DMS79 (cell line): ENCODE measurements at regions not wholly inside any gene's neighbourhood (a gene's known extent, or its start where the extent isn't known, plus 50 kb on each side); places are given as distances from the start of the nearest gene placed in this dataset.

ENCODE experiments used
- DNase-seq: peaks from one replicate; lab custom pipeline; 2025; lab: John Stamatoyannopoulos, UW

- DNase-seq = no peak
These were observed 338.5 kb downstream of the CD83 start for GRCh38 chr6:14455876-14456648.

DNA sequence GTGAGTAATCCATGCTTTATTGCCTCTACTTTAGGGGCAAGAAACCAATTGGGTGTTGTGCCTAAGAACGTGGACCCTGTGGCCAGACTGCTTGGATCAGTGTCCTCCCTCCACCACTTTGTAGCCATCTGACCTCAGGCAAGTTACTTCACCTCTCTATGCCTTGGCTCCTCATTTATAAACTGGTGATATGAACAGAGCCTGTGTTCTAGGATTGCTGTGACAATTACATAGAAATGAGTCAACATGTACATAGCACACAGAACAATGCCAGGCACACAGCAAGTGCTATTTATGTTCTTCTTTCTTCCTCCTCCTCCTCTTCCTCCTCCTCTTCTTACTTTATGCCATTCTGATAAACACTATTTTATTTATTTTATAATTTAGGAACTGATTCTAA lies 339.4 kb downstream of the CD83 start:
- DNase-seq = no peak

DNA sequence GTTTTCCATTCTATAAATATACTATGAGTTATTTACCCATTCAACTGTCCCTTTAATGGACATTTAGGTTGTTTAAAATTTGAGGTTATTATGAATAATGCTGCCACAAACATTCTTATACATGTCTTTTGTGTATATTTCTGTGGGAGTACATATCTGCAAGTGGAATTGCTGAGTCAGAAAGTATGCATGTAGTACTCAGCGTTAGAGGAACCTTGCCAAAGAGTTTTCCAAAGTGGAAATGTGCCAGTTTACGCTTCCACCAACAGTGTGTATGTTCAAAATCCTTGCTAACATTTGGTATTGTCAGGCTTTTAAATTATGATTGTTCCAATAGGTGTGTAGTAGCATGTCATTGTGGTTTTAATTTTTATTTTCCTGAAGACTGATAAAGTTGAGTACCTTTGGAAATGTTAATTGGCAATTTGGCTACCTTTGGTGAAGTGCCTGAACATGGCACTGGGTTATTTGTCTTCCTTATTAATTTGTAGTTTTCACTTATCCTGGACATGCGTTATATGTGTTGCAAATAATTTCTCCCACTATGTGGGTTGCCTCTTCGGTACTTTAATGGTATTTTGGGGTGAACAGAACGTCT lies 341.2 kb downstream of the CD83 start:
- no peak for DNase-seq

DNA sequence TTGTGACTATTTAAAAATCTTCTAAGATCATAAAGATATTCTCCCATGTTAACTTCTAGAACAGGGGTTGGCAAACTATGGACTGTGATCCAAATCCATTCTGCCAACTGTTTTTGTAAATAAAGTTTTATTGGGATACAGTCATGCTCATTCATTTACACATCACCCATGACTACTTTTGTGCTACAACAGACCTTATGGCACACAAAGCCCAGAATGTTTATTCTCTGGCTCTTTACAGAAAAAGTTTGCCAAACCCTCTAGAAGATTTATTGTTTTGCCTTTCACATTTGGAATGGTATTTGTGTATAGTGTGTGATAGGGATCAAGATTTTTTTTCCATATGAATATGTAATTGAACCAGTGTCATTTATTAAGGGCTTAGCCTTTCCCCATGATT lies 341.7 kb downstream of the CD83 start:
- no peak for DNase-seq

GRCh38 chr6:14460556-14460955 lies 343.0 kb downstream of the CD83 start:
- DNase-seq = no peak

DNA sequence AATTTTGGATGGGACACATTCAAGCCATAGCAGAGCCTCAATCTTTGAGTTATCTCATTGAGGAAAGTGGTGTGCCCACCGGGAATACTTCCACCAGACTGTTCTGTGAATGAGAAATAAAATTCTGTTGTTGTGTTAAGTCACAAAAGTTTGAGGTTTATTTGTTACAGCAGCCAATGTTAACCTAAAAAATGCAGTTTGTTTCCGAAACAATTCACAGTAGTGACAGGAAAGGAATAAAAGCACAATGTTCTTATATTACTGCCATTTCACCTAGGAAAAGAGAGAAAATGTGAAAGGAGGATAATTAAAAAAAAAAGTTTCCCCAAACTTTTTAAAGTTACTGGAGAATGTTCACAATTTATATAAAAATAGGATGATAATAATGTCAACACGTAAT lies 344.6 kb downstream of the CD83 start:
- no peak for DNase-seq

GRCh38 chr6:14462566-14462965 lies 345.0 kb downstream of the CD83 start:
- DNase-seq = no peak

GRCh38 chr6:14463110-14463509 lies 345.5 kb downstream of the CD83 start:
- no peak for DNase-seq

DNA sequence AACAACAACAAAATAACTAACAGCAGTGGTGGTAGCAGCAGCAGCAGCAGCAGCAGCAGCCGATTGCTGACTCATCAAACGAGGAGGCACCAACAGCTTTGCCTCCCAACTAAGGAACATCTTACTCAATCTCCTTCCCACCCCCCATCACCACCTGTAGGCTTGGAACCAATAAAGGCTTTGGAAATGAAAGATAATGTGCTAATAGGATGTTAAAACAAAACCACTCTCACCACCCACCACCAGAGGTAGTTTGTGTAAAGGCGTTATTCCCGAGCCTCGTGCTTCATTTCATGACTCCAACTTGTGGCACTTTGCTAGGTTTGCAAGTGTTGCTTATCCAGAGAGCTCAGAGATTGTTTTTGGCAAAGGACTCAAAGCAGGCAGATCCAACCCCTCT lies 346.5 kb downstream of the CD83 start:
- DNase-seq = no peak

DNA sequence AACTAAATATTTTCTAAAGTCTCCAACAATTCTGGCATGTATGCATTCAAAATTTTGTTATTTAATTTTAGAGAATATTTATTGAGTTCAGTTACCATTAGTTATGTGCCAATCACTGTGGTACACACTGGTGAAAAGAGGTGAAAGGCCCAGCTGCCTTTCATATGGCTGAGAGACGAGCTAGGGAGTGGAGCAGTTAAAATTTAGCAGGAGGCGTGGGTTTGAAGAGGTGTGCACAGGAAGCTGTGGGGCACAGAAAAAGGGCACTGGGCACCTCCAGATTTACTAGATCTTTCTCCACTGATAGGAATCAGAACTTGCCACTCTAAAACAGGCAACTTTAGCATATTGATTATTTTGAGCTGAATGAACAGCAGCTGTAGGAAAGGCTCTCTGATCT lies 347.1 kb downstream of the CD83 start:
- no peak for DNase-seq

DNA sequence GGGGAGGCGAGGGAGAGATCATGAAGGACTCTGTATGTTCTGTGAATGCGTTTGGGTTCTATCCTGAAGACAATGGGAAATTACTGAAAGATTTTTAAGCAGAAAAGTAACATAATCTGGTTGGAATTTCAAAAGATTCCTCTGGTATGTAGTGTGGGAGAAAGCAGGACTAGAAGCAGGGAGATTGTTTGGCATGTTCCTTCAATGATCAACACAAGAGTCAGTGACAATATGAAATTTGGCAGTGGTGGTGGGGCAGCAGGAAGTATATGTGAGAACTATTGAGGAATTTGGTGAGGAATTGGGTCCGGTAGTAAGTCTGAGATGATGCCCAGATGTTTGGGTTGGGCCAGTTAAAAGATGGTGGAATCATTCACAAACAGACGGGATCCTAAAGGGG lies 348.7 kb downstream of the CD83 start:
- DNase-seq = no peak

DNA sequence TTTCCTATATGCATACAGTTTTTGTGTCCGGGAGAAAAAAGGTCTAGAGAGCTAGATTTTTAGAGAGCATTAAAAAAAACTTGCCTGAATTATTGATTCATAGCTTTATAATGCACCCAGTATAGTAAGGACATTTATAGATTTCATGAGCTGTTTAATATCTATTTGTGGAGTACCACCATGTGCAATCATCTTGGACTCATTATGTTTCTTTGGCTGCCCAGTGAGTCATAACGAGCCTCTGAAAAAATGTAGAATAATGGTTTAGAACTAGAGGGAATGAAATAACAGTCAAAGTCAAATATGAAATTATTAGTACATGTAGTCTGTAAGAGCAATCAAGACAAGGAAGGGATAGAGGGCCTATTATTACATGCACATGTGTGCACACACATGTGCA lies 350.0 kb downstream of the CD83 start:
- no peak for DNase-seq

- DNase-seq = no peak
These were observed 351.2 kb downstream of the CD83 start for GRCh38 chr6:14468647-14469321.

- DNase-seq = no peak
These were observed 352.5 kb downstream of the CD83 start for GRCh38 chr6:14470101-14470500.

DNA sequence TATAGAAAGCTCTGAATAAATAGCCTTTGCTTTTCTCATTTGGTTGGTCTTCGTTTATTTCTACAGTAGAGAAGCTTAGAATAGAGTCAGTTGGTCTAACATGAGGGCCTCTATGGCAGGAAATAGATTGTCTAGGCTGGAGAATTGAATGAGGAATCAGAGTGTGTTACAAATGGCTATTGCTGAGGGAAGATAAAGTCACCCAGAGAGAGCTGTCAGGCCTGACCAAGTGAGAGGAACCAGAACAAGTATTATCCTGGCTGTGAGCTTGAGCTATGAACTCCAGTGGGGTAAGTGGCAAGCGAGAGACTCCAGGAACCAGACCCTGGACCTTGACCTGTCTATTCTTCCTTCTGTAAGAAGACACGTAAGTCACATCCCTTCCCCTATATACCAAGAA lies 353.1 kb downstream of the CD83 start:
- DNase-seq = no peak

- DNase-seq = no peak
These were observed 354.8 kb downstream of the CD83 start for GRCh38 chr6:14472255-14472985.

DNA sequence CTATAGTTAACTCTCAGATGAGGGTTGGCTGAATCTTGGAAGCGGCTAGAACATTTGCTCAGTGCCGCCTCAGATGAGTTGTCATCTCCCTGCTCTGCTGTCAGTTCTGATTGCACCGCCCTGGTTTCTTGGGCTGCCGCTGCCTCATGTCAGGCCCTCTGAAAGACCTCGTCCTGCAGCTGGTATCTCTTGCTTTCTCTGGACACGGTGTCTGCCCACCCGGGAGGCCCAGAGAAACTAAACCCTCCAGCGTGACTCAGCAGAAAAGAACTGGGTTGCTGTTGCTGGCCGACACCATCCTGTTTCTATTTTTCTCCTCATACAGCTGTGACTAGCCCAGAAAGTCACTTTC lies 355.4 kb downstream of the CD83 start:
- DNase-seq = no peak

GRCh38 chr6:14474816-14475215 lies 357.2 kb downstream of the CD83 start:
- no peak for DNase-seq

- DNase-seq = no peak
These were observed 357.7 kb downstream of the CD83 start for GRCh38 chr6:14475306-14475705.

GRCh38 chr6:14476793-14477531 lies 359.4 kb downstream of the CD83 start:
- no peak for DNase-seq

DNA sequence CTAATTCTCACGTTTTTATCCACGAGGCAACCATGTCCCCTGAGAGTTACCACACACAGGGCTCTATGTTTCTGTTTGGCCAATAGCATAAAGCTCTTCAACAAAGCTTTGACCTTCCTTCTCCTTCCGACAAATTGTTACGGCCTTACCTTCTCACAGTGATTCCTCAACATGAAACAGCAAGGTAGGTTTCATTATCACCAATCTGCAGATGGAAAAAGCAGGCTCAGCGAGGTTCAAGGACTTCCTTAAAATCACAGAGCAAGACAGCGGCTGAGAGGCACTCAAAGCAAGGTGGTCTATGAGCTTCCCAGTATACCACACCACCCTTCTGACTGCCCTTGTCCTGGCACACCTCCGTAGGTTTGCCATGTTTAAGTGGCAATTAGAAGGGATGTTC lies 360.0 kb downstream of the CD83 start:
- DNase-seq = no peak
